Sigmoid colon (tissue), 6 donors: ENCODE measurements at regions not wholly inside any gene's neighbourhood (a gene's known extent, or its start where the extent isn't known, plus 50 kb on each side); places are given as distances from the start of the nearest gene placed in this dataset.

Source experiments
- DNase-seq: peaks from one replicate; pipeline ENCODE4 v3.0.0-alpha.2; 2019
- H3K27ac ChIP-seq, 4 donors: fragments of 200-600 bp; sonication (generic); one replicate each; pipeline ENCODE4 v1.5.1; 2016 to 2019; ENCODE audit warnings: mild to moderate bottlenecking in 1 of 4
- H3K27me3 ChIP-seq, 3 donors: fragments of 200-600 bp; sonication (generic); one replicate each; pipeline ENCODE4 v1.5.1; 2019; ENCODE audit warnings: mild to moderate bottlenecking in 1 of 3
- H3K36me3 ChIP-seq, 4 donors: fragments of 200-600 bp; sonication (generic); one replicate each; pipeline ENCODE4 v1.5.1; 2016 to 2019
- H3K4me1 ChIP-seq, 4 donors: fragments of 200-600 bp; sonication (generic); one replicate each; pipeline ENCODE4 v1.5.1; 2017 to 2019
- H3K4me3 ChIP-seq, 4 donors: fragments of 200-600 bp; sonication (generic); one replicate each; pipeline ENCODE4 v1.5.1; 2017 to 2019; ENCODE audit warnings: mild to moderate bottlenecking in 2 of 4, moderate library complexity in 1 of 4
- H3K9me3 ChIP-seq, 4 donors: fragments of 200-600 bp in 3 of 4; sonication (generic) in 3 of 4; one replicate each; pipeline versions ENCODE4 v1.5.1 to v1.6.1; 2013 to 2019
- CTCF ChIP-seq, 4 experiments: fragments of 450-650 bp in 3 of 4; fragments of 200-600 bp in 1 of 4; IDR thresholded peaks; one replicate each; pipeline ENCODE4 v1.5.1; 2016 to 2019; ENCODE audit warnings: antibody characterized with exemption in 4 of 4, mild to moderate bottlenecking in 3 of 4, moderate library complexity in 2 of 4
- EP300 ChIP-seq, 4 donors: sonication (generic); formaldehyde crosslinking; IDR thresholded peaks; one replicate each; pipeline ENCODE4 v1.6.1; 2017; ENCODE audit warnings: antibody characterized with exemption in 4 of 4
- POLR2A ChIP-seq, 2 donors: fragments of 450-650 bp; IDR thresholded peaks; one replicate each; pipeline ENCODE4 v1.6.1; 2016; ENCODE audit warnings: antibody characterized with exemption in 2 of 2, mild to moderate bottlenecking in 2 of 2, moderate library complexity in 2 of 2
- POLR2AphosphoS5 ChIP-seq, 4 donors: sonication (generic); formaldehyde crosslinking; IDR thresholded peaks; one replicate each; pipeline ENCODE4 v1.6.1; 2017; ENCODE audit warnings: antibody characterized with exemption in 4 of 4
- WGBS, 2 donors: extraction: QIAGEN DNeasy Blood & Tissue Kit; methylation state at CpG; one replicate each; pipeline ENCODE4 v1.1.7; 2013; 5-methylcytosine and 5-hydroxymethylcytosine counted together
- intact Hi-C: fragments of 100-400 bp; cut with DNase I; formaldehyde crosslinking; loops from one replicate; pipeline ENCODE4 v1.15.1; 2023
- donor health status: healthy with polysubstance abuse.
- donor health status: healthy.

- no peaks in the 10 kb centered on the region for H3K36me3 ChIP-seq
- DNase-seq, result no peak
- intact Hi-C loops, result no loop called here
- H3K9me3 ChIP-seq, result no peaks in the 10 kb centered on the region
- no peak overlapping the region for H3K4me3 ChIP-seq
- peaks cover 0 to 29% (median 21%) of the 10 kb centered on the region in 4 donors for H3K4me1 ChIP-seq
- no peaks in the 10 kb centered on the region for H3K27me3 ChIP-seq
- 14 to 60% methylated on average over 1 of the region's 1 CpG for WGBS, 2 donors
- peak in 3 of 4 donors; percentile 24 to 48 (median 44) for TF ChIP-seq POLR2AphosphoS5 (IDR thresholded peaks at IDR 0.05)
- no peak for TF ChIP-seq EP300 (IDR thresholded peaks at IDR 0.05)
- H3K27ac ChIP-seq, result peak overlapping the region in 3 of 4 donors; percentile 7 to 48 (median 8)
Measured at GRCh38 chr15:39451121-39451688, 129.7 kb upstream of the THBS1 start.

- Histone ChIP-seq H3K36me3 (no peaks in the 10 kb centered on the region), H3K4me1 (peaks cover 0 to 29% (median 21%) of the 10 kb centered on the region in 4 donors), H3K9me3 (no peaks in the 10 kb centered on the region), H3K27ac (peak overlapping the region in 3 of 4 donors; percentile 7 to 48 (median 15)), H3K4me3 (no peak overlapping the region), H3K27me3 (no peaks in the 10 kb centered on the region)
- TF ChIP-seq CTCF (IDR thresholded peaks at IDR 0.05), result no peak
- TF ChIP-seq POLR2A (IDR thresholded peaks at IDR 0.05), result no peak
- no peak for TF ChIP-seq POLR2AphosphoS5 (IDR thresholded peaks at IDR 0.05)
- no peak for TF ChIP-seq EP300 (IDR thresholded peaks at IDR 0.05)
- WGBS, 2 donors, result 20 to 54% methylated on average over 7 of the region's 7 CpGs
- DNase-seq, result no peak
- intact Hi-C loops, result no loop called here
Measured at GRCh38 chr15:39451871-39452270, 129.0 kb upstream of the THBS1 start.

GRCh38 chr15:39453620-39454019, 127.3 kb upstream of the THBS1 start:
- TF ChIP-seq CTCF (IDR thresholded peaks at IDR 0.05) (no peak), POLR2A (IDR thresholded peaks at IDR 0.05) (no peak), EP300 (IDR thresholded peaks at IDR 0.05) (peak in 3 of 4 donors; percentile 32 to 80 (median 47)), POLR2AphosphoS5 (IDR thresholded peaks at IDR 0.05) (peak in 1 of 4 donors; percentile 11)
- H3K4me1 ChIP-seq, result peaks cover 0 to 29% (median 21%) of the 10 kb centered on the region in 4 donors
- H3K27ac ChIP-seq, result peak overlapping the region in 2 of 4 donors; percentile 29 to 33
- WGBS, 2 donors, result 4 to 19% methylated on average over 4 of the region's 4 CpGs
- no peak overlapping the region for H3K4me3 ChIP-seq
- intact Hi-C loops, result no loop called here
- no peak for DNase-seq
- H3K9me3 ChIP-seq, result no peaks in the 10 kb centered on the region
- H3K27me3 ChIP-seq, result no peaks in the 10 kb centered on the region
- H3K36me3 ChIP-seq, result no peaks in the 10 kb centered on the region

GRCh38 chr15:39454189-39454986, 126.5 kb upstream of the THBS1 start:
- Histone ChIP-seq H3K9me3 (no peaks in the 10 kb centered on the region), H3K4me3 (no peak overlapping the region), H3K4me1 (peaks cover 0 to 29% (median 21%) of the 10 kb centered on the region in 4 donors), H3K27me3 (no peaks in the 10 kb centered on the region), H3K27ac (peak overlapping the region in 1 of 4 donors; percentile 29), H3K36me3 (no peaks in the 10 kb centered on the region)
- TF ChIP-seq CTCF (IDR thresholded peaks at IDR 0.05) (no peak), EP300 (IDR thresholded peaks at IDR 0.05) (peak; percentile 3 to 82 (median 74)), POLR2AphosphoS5 (IDR thresholded peaks at IDR 0.05) (peak in 2 of 4 donors; percentile 16 to 46)
- intact Hi-C loops, result no loop called here
- DNase-seq, result no peak
- WGBS, 2 donors, result 56 to 77% methylated on average over 5 of the region's 5 CpGs

- Histone ChIP-seq H3K9me3 (no peaks in the 10 kb centered on the region), H3K4me1 (peaks cover 0 to 25% (median 21%) of the 10 kb centered on the region in 4 donors), H3K4me3 (no peak overlapping the region), H3K27ac (no peak overlapping the region), H3K27me3 (no peaks in the 10 kb centered on the region), H3K36me3 (no peaks in the 10 kb centered on the region)
- intact Hi-C loops, result no loop called here
- TF ChIP-seq POLR2AphosphoS5 (IDR thresholded peaks at IDR 0.05) (no peak), POLR2A (IDR thresholded peaks at IDR 0.05) (no peak), EP300 (IDR thresholded peaks at IDR 0.05) (no peak), CTCF (IDR thresholded peaks at IDR 0.05) (no peak)
- 10 to 66% methylated on average over 5 of the region's 5 CpGs for WGBS, 2 donors
- DNase-seq, result no peak
Measured at GRCh38 chr15:39455471-39455991, 125.3 kb upstream of the THBS1 start.
